ENCODE measurements at regions not wholly inside any gene's neighbourhood (a gene's known extent, or its start where the extent isn't known, plus 50 kb on each side); places are given as distances from the start of the nearest gene placed in this dataset.

GRCh38 chrX:10086676-10087075 is 70.1 kb upstream of the CLCN4 start:
- DNase-seq, result no peak

- no peak for DNase-seq
These were observed 69.4 kb upstream of the CLCN4 start for GRCh38 chrX:10087391-10087790.

- DNase-seq, result no peak
These were observed 67.4 kb upstream of the CLCN4 start for GRCh38 chrX:10089378-10089795.

GRCh38 chrX:10090319-10090718 is 66.5 kb upstream of the CLCN4 start:
- DNase-seq, result no peak

- no peak for DNase-seq
These were observed 61.5 kb upstream of the CLCN4 start for GRCh38 chrX:10095246-10095645.

GRCh38 chrX:10095698-10096432 is 60.9 kb upstream of the CLCN4 start:
- DNase-seq, result no peak

GRCh38 chrX:10098270-10098713 is 58.5 kb upstream of the CLCN4 start:
- DNase-seq, result peak; percentile 23

GRCh38 chrX:10099411-10099810 is 57.4 kb upstream of the CLCN4 start:
- no peak for DNase-seq

GRCh38 chrX:10101269-10101668 is 55.5 kb upstream of the CLCN4 start:
- no peak for DNase-seq

- DNase-seq, result no peak
These were observed 54.6 kb upstream of the CLCN4 start for GRCh38 chrX:10102046-10102704.

GRCh38 chrX:10103023-10103422 is 53.8 kb upstream of the CLCN4 start:
- no peak for DNase-seq

- no peak for DNase-seq
These were observed 51.7 kb upstream of the CLCN4 start for GRCh38 chrX:10104958-10105658.

GRCh38 chrX:10106806-10107205 is 50.0 kb upstream of the CLCN4 start:
- DNase-seq, result peak; percentile 49
